ENCODE measurements at regions not wholly inside any gene's neighbourhood (a gene's known extent, or its start where the extent isn't known, plus 50 kb on each side); places are given as distances from the start of the nearest gene placed in this dataset.

- no peak overlapping the region for H3K4me3 Mint-ChIP-seq
- no peaks in the 10 kb centered on the region for H4K20me1 ChIP-seq (ENCODE audit: low read depth)
- no peaks in the 10 kb centered on the region for H3K27me3 ChIP-seq
- no peak overlapping the region for H3K27ac Mint-ChIP-seq
- no peak overlapping the region for H3K27ac ChIP-seq
- no peak overlapping the region for H3K4me2 ChIP-seq
- no peak overlapping the region for H3K9ac ChIP-seq
- no peaks in the 10 kb centered on the region for H3K27me3 Mint-ChIP-seq (ENCODE audit: insufficient read depth, low read depth)
- H3K36me3 Mint-ChIP-seq, result no peaks in the 10 kb centered on the region
- H3K4me1 ChIP-seq, result peaks cover 2% of the 10 kb centered on the region
- H3K9me3 ChIP-seq (ENCODE audit: low read depth), result no peaks in the 10 kb centered on the region
- H3F3A ChIP-seq (ENCODE audit: low read depth), result no peaks in the 10 kb centered on the region
- H3K79me2 ChIP-seq (ENCODE audit: low read depth), result no peaks in the 10 kb centered on the region
- TF ChIP-seq CTCF (IDR thresholded peaks at IDR 0.05) (no peak), EZH2 (IDR thresholded peaks at IDR 0.05) (no peak), EZH2phosphoT487 (IDR thresholded peaks at IDR 0.05) (no peak)
- no peak overlapping the region for H2AFZ ChIP-seq (replicated peaks)
- DNase-seq (ENCODE audit: low spot score), result no peak
- H3K9me3 Mint-ChIP-seq, result peaks cover 7% of the 10 kb centered on the region
- no peak overlapping the region for H3K4me3 ChIP-seq
- no peaks in the 10 kb centered on the region for H3K4me1 Mint-ChIP-seq
- H3K36me3 ChIP-seq, result no peaks in the 10 kb centered on the region
Observed at GRCh38 chr10:9819756-9820494, 1197.7 kb upstream of the CELF2 start.

GRCh38 chr10:9823268-9823930 lies 1194.3 kb upstream of the CELF2 start:
- Histone ChIP-seq H3K4me2 (no peak overlapping the region), H3F3A (ENCODE audit: low read depth) (no peaks in the 10 kb centered on the region), H3K4me3 (no peak overlapping the region), H3K4me1 (peaks cover 11% of the 10 kb centered on the region), H3K36me3 (no peaks in the 10 kb centered on the region), H3K27ac (no peak overlapping the region), H3K9me3 (ENCODE audit: low read depth) (no peaks in the 10 kb centered on the region), H4K20me1 (ENCODE audit: low read depth) (no peaks in the 10 kb centered on the region), H2AFZ (replicated peaks) (no peak overlapping the region), H3K27me3 (no peaks in the 10 kb centered on the region), H3K9ac (no peak overlapping the region), H3K79me2 (ENCODE audit: low read depth) (no peaks in the 10 kb centered on the region)
- no peak overlapping the region for H3K27ac Mint-ChIP-seq
- no peak for DNase-seq (ENCODE audit: low spot score)
- H3K4me3 Mint-ChIP-seq, result no peak overlapping the region
- TF ChIP-seq EZH2 (IDR thresholded peaks at IDR 0.05) (no peak), EZH2phosphoT487 (IDR thresholded peaks at IDR 0.05) (no peak), CTCF (IDR thresholded peaks at IDR 0.05) (no peak)
- H3K9me3 Mint-ChIP-seq, result peaks cover 3% of the 10 kb centered on the region
- peaks cover 7% of the 10 kb centered on the region for H3K27me3 Mint-ChIP-seq (ENCODE audit: insufficient read depth, low read depth)
- H3K4me1 Mint-ChIP-seq, result peaks cover 3% of the 10 kb centered on the region
- no peaks in the 10 kb centered on the region for H3K36me3 Mint-ChIP-seq

GRCh38 chr10:9824631-9825071 lies 1193.0 kb upstream of the CELF2 start:
- H3K36me3 Mint-ChIP-seq, result no peaks in the 10 kb centered on the region
- no peaks in the 10 kb centered on the region for H3K9me3 ChIP-seq (ENCODE audit: low read depth)
- peak overlapping the region; percentile 79 for H2AFZ ChIP-seq (replicated peaks)
- no peaks in the 10 kb centered on the region for H3K36me3 ChIP-seq
- peaks cover 3% of the 10 kb centered on the region for H3K9me3 Mint-ChIP-seq
- H3K4me3 ChIP-seq, result no peak overlapping the region
- no peaks in the 10 kb centered on the region for H3F3A ChIP-seq (ENCODE audit: low read depth)
- no peaks in the 10 kb centered on the region for H3K79me2 ChIP-seq (ENCODE audit: low read depth)
- no peaks in the 10 kb centered on the region for H3K27me3 ChIP-seq
- no peak overlapping the region for H3K27ac Mint-ChIP-seq
- peaks cover 3% of the 10 kb centered on the region for H3K4me1 Mint-ChIP-seq
- peaks cover 11% of the 10 kb centered on the region for H3K4me1 ChIP-seq
- peaks cover 8% of the 10 kb centered on the region for H3K27me3 Mint-ChIP-seq (ENCODE audit: insufficient read depth, low read depth)
- DNase-seq (ENCODE audit: low spot score), result peak; percentile 9
- no peak overlapping the region for H3K27ac ChIP-seq
- no peak overlapping the region for H3K9ac ChIP-seq
- H3K4me3 Mint-ChIP-seq, result no peak overlapping the region
- no peaks in the 10 kb centered on the region for H4K20me1 ChIP-seq (ENCODE audit: low read depth)
- no peak overlapping the region for H3K4me2 ChIP-seq
- TF ChIP-seq EZH2phosphoT487 (IDR thresholded peaks at IDR 0.05) (no peak), CTCF (IDR thresholded peaks at IDR 0.05) (no peak), EZH2 (IDR thresholded peaks at IDR 0.05) (no peak)

Measured in neural progenitor cell (in vitro differentiated cells).